Uterus (tissue), 3 donors: ENCODE measurements at regions not wholly inside any gene's neighbourhood (a gene's known extent, or its start where the extent isn't known, plus 50 kb on each side); places are given as distances from the start of the nearest gene placed in this dataset.

ENCODE experiments used
- DNase-seq, 2 donors: peaks; one replicate each; pipeline ENCODE4 v3.0.0-alpha.2; 2019 to 2020
- H3K27ac ChIP-seq, 2 donors: fragments of 200-600 bp; sonication (generic); 1 replicate in 1 of 2; 2 replicates in 1 of 2; pipeline ENCODE4 v1.5.1; 2016 to 2018
- H3K27me3 ChIP-seq, 2 donors: fragments of 200-600 bp; sonication (generic); one replicate each; pipeline ENCODE4 v1.5.1; 2018 to 2019; ENCODE audit warnings: control low read depth in 1 of 2
- H3K36me3 ChIP-seq, 2 donors: fragments of 200-600 bp; sonication (generic); one replicate each; pipeline ENCODE4 v1.5.1; 2019; ENCODE audit warnings: control low read depth in 1 of 2
- H3K4me1 ChIP-seq, 2 donors: fragments of 200-600 bp; sonication (generic); one replicate each; pipeline ENCODE4 v1.5.1; 2018 to 2019; ENCODE audit warnings: control low read depth in 1 of 2
- H3K4me3 ChIP-seq, 2 donors: fragments of 200-600 bp; sonication (generic); 1 replicate in 1 of 2; 2 replicates in 1 of 2; pipeline ENCODE4 v1.5.1; 2018 to 2019; ENCODE audit warnings: mild to moderate bottlenecking in 1 of 2
- H3K9me3 ChIP-seq, 2 donors: fragments of 200-600 bp; sonication (generic); one replicate each; pipeline ENCODE4 v1.5.1; 2019; ENCODE audit warnings: control low read depth in 1 of 2
- CTCF ChIP-seq, 4 experiments: fragments of 200-600 bp in 2 of 4; fragments of 450-650 bp in 2 of 4; sonication (generic) in 2 of 4; IDR thresholded peaks; one replicate each; pipeline ENCODE4 v1.5.1; 2016 to 2019; ENCODE audit warnings: antibody characterized with exemption in 4 of 4, mild to moderate bottlenecking in 2 of 4, moderate library complexity in 1 of 4
- POLR2A ChIP-seq, 2 donors: fragments of 450-650 bp; IDR thresholded peaks; one replicate each; pipeline ENCODE4 v1.6.1; 2016; ENCODE audit warnings: antibody characterized with exemption in 2 of 2, mild to moderate bottlenecking in 1 of 2, moderate library complexity in 1 of 2
- intact Hi-C: fragments of 100-400 bp; cut with DNase I; formaldehyde crosslinking; loops from one replicate; pipeline ENCODE4 v1.15.1; 2023; ENCODE audit warnings: low total_unique reads
- donor health status: DM: yes; HTN: yes; CAD: no.

DNA sequence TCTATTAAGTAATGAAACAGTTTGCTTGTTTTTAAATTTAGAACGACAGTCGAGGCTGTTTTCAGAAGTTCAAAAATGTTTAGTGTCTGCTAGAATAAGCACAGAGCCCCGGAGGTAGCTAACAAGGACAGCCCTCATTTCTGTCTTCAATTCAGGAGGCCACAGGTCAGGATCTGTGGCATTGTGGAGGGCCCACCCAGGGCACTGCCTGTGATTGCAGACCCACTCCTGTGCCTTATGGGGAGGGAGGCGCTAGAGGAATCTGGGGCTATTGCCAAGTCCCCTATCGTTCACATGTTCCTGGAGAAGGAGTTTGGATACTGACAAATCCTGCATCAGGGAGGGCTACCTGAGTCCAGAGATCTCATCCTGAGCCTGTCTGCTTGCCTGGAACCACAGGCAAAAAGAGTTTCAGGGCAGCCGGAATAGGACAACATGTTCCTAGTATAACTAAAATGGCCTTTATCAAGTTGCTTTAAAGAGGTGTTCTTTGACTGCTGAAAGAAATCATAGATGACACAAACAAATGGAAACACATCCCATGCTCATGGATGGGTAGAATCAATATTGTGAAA, 141.5 kb upstream of the ROPN1 start:
- H3K27ac ChIP-seq: no peak overlapping the region
- intact Hi-C loops: no loop called here
- no peak overlapping the region for H3K4me3 ChIP-seq
- TF ChIP-seq POLR2A (IDR thresholded peaks at IDR 0.05): no peak
- no peak for TF ChIP-seq CTCF (IDR thresholded peaks at IDR 0.05)
- no peaks in the 10 kb centered on the region for H3K9me3 ChIP-seq
- H3K27me3 ChIP-seq: no peaks in the 10 kb centered on the region
- peaks cover 0 to 2% of the 10 kb centered on the region in 2 donors for H3K4me1 ChIP-seq
- DNase-seq: no peak
- no peaks in the 10 kb centered on the region for H3K36me3 ChIP-seq

DNA sequence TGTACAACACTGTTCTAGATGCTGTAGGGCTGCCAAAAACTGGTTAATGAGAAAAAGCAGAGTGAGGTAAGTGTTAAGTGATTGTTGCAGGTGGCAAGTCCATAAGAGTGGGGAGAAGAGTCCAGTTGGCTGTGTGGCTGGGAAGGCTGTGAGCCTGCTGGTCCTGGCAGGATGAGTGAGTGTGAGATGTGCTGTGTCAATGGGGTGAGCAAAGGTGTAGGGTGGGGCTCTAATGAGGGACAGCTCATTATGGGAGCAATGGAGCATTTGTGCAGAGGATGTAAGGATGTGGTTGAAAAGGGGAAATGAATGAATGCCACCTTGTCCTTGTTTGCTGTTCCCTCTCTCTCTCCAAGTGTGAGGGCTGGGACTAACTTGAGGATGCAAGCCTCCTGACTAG, 145.3 kb upstream of the ROPN1 start:
- H3K36me3 ChIP-seq: no peaks in the 10 kb centered on the region
- intact Hi-C loops: no loop called here
- H3K9me3 ChIP-seq: no peaks in the 10 kb centered on the region
- H3K27me3 ChIP-seq: no peaks in the 10 kb centered on the region
- H3K4me1 ChIP-seq: peaks cover 0 to 2% of the 10 kb centered on the region in 2 donors
- TF ChIP-seq POLR2A (IDR thresholded peaks at IDR 0.05): no peak
- TF ChIP-seq CTCF (IDR thresholded peaks at IDR 0.05): no peak
- H3K27ac ChIP-seq: no peak overlapping the region
- no peak overlapping the region for H3K4me3 ChIP-seq
- no peak for DNase-seq

- Histone ChIP-seq H3K27me3 (no peaks in the 10 kb centered on the region), H3K9me3 (no peaks in the 10 kb centered on the region), H3K4me3 (no peak overlapping the region), H3K4me1 (peaks cover 0 to 2% of the 10 kb centered on the region in 2 donors), H3K27ac (no peak overlapping the region), H3K36me3 (no peaks in the 10 kb centered on the region)
- DNase-seq: no peak
- intact Hi-C loops: no loop called here
- no peak for TF ChIP-seq CTCF (IDR thresholded peaks at IDR 0.05)
- TF ChIP-seq POLR2A (IDR thresholded peaks at IDR 0.05): no peak
Measured at GRCh38 chr3:124138148-124138547, 146.2 kb upstream of the ROPN1 start.

- no peaks in the 10 kb centered on the region for H3K27me3 ChIP-seq
- no peak overlapping the region for H3K4me3 ChIP-seq
- DNase-seq: no peak
- no peak for TF ChIP-seq POLR2A (IDR thresholded peaks at IDR 0.05)
- TF ChIP-seq CTCF (IDR thresholded peaks at IDR 0.05): no peak
- no peaks in the 10 kb centered on the region for H3K36me3 ChIP-seq
- H3K9me3 ChIP-seq: no peaks in the 10 kb centered on the region
- intact Hi-C loops: no loop called here
- H3K4me1 ChIP-seq: peaks cover 0 to 2% of the 10 kb centered on the region in 2 donors
- no peak overlapping the region for H3K27ac ChIP-seq
Measured at GRCh38 chr3:124140746-124141145, 148.8 kb upstream of the ROPN1 start.

- Histone ChIP-seq H3K4me1 (peaks cover 0 to 2% of the 10 kb centered on the region in 2 donors), H3K4me3 (no peak overlapping the region), H3K27me3 (no peaks in the 10 kb centered on the region), H3K9me3 (no peaks in the 10 kb centered on the region), H3K27ac (no peak overlapping the region), H3K36me3 (no peaks in the 10 kb centered on the region)
- TF ChIP-seq POLR2A (IDR thresholded peaks at IDR 0.05) (no peak), CTCF (IDR thresholded peaks at IDR 0.05) (no peak)
- peak in 1 of 2 donors; percentile 31 for DNase-seq
- intact Hi-C loops: no loop called here
Measured at GRCh38 chr3:124142389-124142970, 150.6 kb upstream of the ROPN1 start.
